GM12864 (cell line): ENCODE measurements at regions not wholly inside any gene's neighbourhood (a gene's known extent, or its start where the extent isn't known, plus 50 kb on each side); places are given as distances from the start of the nearest gene placed in this dataset.
"Not testable (repeated sequence)": the region's sequence is repeated elsewhere in the genome, so short reads cannot be mapped to it uniquely, and the experiment has no call there.

Experiments
- DNase-seq: peaks from one replicate; pipeline ENCODE4 v3.0.0-alpha.2; 2011; ENCODE audit warnings: low read depth
- H3K4me3 ChIP-seq: 2 replicates; pipeline ENCODE4 v1.5.1; 2011; ENCODE audit warnings: mild to moderate bottlenecking, low read depth, low read length, control low read depth
- CTCF ChIP-seq: IDR thresholded peaks from 2 replicates; pipeline ENCODE4 v1.5.1; 2011; ENCODE audit warnings: low read depth, mild to moderate bottlenecking, moderate library complexity, low read length, control low read depth, inconsistent platforms; ENCODE audit errors: missing control alignments

- no peak overlapping the region for H3K4me3 ChIP-seq
- no peak for TF ChIP-seq CTCF
- no peak for DNase-seq
Measured at GRCh38 chr13:33349986-33350826, 64.7 kb upstream of the STARD13 start.

DNA sequence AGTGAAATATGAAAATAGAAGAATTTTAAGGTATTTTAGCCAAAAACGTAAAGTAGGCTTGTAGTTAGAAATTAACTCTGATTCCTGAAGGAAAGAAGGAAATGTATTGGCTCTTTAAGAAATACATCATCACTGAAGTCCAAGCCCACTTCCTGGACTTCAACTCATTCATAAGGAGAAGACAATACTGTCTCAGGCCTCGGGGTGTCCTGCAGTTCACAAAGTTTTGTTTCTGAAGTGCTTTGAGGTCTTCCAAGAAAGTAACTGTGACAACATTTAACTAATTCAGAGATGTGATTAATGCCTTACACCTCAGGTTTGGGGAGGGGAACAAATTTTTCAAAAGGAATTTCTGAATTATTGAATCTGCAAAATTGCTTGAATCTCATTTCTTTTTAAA lies 65.8 kb upstream of the STARD13 start:
- DNase-seq, result no peak
- no peak overlapping the region for H3K4me3 ChIP-seq
- no peak for TF ChIP-seq CTCF

- no peak for DNase-seq
- no peak for TF ChIP-seq CTCF
- no peak overlapping the region for H3K4me3 ChIP-seq
Measured at GRCh38 chr13:33352041-33352440, 66.5 kb upstream of the STARD13 start.

DNA sequence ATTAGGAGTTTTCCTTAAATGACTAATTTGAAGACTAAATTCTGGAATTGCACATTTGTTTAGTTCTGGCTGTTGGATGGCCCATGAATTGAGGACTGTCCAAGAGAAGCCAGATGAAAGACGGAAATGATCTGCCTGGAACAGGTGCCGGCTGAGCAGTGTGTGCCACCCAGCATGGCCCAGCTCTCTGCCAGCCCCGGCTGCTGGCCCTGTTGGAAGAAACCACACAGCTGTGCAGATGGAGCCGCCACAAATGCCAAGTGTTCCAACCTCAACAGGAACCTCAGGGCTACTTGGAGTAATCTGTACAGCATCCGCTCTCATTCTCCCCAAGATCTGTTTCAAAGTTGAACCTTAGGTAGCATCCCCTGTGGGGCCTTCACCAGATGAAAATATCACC lies 67.0 kb upstream of the STARD13 start:
- no peak for DNase-seq
- TF ChIP-seq CTCF, result no peak
- H3K4me3 ChIP-seq, result no peak overlapping the region

- DNase-seq, result no peak
- no peak overlapping the region for H3K4me3 ChIP-seq
- TF ChIP-seq CTCF, result no peak
Measured at GRCh38 chr13:33353210-33353609, 67.7 kb upstream of the STARD13 start.

GRCh38 chr13:33353646-33354045 lies 68.1 kb upstream of the STARD13 start:
- no peak overlapping the region for H3K4me3 ChIP-seq
- DNase-seq, result no peak
- TF ChIP-seq CTCF, result no peak

- TF ChIP-seq CTCF, result no peak
- no peak overlapping the region for H3K4me3 ChIP-seq
- DNase-seq, result no peak
Measured at GRCh38 chr13:33355201-33355895, 69.8 kb upstream of the STARD13 start.

- not testable (repeated sequence) for DNase-seq, H3K4me3 ChIP-seq
Measured at GRCh38 chr13:33358076-33358475, 72.5 kb upstream of the STARD13 start.
